ENCODE measurements at regions not wholly inside any gene's neighbourhood (a gene's known extent, or its start where the extent isn't known, plus 50 kb on each side); places are given as distances from the start of the nearest gene placed in this dataset.
"Not testable (repeated sequence)": the region's sequence is repeated elsewhere in the genome, so short reads cannot be mapped to it uniquely, and the experiment has no call there.

DNA sequence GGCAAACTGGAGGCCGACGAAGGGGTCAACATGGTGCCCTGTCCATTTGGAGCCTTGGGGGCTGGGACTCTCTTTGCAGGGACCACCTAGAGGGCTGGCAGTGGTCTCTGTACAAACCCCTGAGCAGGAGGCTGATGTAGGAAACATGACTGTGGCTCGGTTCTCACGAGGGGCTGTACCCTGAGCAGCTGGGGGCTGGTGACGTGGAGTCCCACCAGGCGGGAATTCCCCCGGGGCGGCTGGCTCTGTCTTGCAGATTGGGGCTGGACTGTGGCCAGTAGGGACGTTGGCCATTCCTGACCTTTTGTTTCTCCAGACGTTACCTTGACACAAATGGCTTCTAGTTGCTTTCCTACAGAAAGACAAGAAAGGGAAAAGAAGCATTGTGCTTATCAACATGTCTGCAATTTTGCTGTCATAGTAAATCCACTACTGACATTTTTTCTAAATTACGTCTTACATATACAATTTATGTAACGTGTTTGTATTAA lies 115.6 kb upstream of the PRKX start:
- not testable (repeated sequence) for TF ChIP-seq CTCF (IDR thresholded peaks at IDR 0.05; ENCODE audit: low read depth, low read length, poor library complexity, severe bottlenecking); EZH2phosphoT487 (IDR thresholded peaks at IDR 0.05; ENCODE audit: borderline replicate concordance, low read length)

All from DOHH2 (cell line).